GM18868 (cell line): ENCODE measurements at regions not wholly inside any gene's neighbourhood (a gene's known extent, or its start where the extent isn't known, plus 50 kb on each side); places are given as distances from the start of the nearest gene placed in this dataset.
"Not testable (repeated sequence)": the region's sequence is repeated elsewhere in the genome, so short reads cannot be mapped to it uniquely, and the experiment has no call there.

Experiments used
- ATAC-seq: cut with Tn5 transposase; IDR thresholded peaks from one replicate; pipeline ENCODE4 v1.9.1; 2021; ENCODE audit warnings: mild to moderate bottlenecking, moderate library complexity; ENCODE audit not compliant: unreplicated experiment

DNA sequence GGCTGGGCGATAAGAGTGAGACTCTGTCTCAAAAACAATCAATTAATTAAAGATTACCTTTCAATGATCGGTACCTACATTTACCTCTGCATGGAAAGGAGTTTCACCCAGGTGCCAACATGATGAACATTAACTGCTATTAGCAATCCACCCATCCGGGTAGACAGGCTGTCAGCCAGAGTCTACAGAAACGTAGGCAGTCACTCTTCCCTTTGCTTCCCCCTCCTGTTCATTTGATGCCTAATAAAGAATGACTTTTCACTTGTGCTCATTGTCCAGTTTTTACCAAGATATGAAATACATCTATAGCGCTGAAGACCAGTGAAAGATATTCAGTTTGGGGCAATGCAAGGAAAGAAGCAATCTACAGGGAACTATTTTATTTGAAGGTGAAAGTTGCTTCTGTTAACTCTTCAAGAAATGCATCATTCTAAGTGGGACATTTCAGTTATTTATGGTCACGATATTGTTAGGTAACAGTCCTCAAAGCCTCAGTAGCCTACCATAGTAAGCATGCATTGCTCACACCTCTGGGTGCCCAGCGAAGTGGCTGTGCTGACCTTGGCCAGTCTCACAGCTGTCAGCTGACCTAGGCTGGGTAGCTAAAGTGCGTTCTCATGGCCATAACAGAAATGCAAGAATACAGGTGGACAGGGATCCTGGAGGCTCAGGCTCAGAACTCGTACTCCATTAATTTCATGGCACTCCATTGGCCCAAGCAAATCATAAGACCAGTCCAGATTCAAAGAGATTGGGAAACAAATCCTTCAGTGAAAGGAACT lies 87.2 kb upstream of the DMRT1 start:
- ATAC-seq, result no peak

DNA sequence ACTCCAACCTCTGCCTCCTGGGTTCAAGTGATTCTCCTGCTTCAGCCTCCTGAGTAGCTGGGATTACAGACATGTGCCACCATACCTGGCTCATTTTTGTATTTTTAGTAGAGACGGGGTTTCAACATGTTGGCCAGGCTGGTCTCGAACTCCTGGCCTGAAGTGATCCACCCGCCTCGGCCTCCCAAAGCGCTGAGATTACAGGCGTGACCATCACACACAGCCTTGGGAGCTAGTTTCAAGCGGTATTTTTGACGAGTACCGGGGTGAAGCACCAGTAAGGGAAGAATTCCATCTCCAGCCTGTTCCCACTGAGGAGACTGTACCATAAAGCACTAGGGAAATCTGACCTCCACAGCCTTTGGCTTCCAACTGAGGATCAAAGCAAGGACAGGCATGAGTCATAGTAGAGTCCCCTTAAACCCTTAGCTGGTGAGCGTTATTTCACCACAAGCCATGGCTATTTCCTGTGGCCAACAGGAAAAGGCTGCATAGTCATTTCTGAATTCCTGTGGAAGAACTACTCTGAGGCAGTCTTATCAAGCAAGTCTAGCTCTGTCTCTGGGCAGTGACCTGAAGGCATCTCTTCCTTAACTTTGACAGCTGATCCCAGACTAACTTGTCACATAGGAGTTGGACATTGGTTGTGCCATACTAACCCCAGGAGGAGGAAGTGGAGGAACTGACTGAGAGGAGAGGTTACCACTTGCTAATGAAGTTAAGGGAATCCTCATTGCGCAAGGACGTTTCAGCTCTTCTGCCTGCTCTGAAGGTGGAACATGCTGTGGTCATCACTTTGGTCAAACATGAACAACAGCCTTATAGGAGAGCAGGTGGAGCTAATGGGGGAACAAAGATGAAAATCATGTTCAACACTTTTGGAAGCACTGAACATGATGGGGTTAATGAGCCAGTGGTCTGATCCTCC lies 85.8 kb upstream of the DMRT1 start:
- no peak for ATAC-seq

DNA sequence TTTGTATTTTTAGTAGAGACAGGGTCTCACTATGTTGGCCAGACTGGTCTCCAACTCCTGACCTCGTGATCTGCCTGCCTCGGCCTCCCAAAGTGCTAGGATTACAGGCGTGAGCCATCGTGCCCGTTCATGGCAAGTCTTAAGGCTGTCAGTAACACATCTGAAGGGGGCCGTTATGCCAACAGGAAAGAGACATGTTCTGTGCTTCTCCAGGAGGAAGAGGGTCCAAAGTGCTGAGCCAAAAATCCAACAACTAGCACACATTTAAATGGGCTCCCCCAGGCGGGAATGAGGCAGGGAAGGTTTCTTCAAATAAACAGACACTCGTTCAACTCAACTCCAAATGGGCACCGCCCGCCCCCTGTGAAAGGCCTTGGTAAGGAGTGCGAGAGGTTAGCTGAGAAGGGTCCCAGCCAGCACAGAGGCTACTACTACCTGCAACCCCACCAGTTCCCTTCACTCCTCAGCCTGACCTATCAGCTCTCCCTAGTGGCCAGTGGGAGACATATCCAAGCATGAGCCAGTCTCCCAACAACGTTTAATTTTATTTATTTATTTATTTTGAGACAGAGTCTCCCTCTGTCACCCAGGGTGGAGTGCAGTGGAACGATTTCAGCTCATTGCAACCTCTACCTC lies 84.1 kb upstream of the DMRT1 start:
- no peak for ATAC-seq

DNA sequence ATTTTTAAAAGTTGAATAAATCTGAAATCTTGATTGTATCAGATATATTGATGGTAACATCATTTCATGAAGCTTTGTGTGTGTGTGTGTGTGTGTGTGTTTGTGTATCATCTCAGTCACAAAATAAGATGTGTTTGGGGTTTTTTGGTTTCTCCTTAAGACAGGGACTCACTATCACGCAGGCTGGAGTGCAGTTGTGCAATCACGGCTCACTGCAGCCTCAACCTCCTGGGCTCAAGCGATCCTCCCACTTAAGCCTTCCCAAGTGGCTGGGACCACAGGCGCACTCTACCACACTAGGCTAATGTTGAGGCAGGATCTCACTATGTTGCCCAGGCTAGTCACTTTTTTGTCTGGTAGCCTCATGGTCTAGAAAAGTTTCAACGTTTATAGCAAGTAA lies 83.4 kb upstream of the DMRT1 start:
- ATAC-seq, result no peak

DNA sequence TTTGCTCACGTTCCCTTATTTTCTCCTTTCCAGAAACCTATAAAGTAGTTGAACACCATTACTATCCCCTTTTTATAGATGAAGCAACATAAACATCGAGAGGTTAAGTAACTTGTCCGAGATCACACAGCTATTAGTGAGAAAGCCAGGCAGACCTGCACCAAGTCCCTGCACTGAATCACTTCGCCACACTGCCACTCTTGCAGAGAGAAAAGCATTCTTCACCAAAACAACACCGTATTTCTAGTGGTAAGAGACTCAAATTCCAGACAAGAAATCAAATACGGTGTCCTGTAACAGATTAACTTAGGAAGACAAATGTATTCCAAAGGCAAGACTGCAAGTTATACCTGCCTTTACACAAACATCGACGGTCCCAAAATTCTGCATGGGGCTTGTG lies 82.0 kb upstream of the DMRT1 start:
- no peak for ATAC-seq

DNA sequence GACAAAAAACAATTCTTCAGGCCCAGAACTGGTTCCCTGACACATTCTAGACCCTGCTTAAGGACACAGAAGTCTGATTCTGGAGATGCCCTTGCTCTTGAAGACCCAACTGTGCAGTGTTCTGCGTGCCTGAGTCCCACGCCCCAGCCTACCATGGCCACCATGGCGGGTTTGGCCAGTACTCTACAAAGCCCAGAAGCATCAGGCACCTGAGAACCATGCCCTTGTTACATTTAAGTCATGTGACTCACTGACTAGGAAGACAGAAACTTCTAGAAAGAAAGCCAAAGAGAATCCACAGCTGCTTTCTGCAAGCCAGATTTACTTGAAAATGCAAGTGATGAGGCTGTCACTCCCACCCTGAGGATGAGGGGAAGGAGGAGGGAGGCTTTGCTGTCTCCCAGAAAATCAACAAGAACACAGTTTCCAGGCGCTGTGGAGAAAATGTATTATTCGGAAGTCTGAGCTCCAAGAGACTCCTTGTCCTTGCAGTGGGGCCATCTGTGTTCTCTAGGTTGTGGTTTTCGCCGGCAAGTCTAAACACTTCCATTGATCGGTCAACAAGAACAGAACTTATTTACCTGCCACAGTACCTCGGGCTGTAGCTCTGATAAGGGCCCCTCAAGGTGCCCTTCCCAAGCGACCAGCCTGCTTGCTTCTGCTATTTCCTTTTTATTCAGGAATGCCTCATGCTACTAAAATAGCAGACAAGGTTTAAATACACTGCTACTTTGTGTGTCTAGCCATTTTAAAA lies 81.3 kb upstream of the DMRT1 start:
- ATAC-seq, result no peak

DNA sequence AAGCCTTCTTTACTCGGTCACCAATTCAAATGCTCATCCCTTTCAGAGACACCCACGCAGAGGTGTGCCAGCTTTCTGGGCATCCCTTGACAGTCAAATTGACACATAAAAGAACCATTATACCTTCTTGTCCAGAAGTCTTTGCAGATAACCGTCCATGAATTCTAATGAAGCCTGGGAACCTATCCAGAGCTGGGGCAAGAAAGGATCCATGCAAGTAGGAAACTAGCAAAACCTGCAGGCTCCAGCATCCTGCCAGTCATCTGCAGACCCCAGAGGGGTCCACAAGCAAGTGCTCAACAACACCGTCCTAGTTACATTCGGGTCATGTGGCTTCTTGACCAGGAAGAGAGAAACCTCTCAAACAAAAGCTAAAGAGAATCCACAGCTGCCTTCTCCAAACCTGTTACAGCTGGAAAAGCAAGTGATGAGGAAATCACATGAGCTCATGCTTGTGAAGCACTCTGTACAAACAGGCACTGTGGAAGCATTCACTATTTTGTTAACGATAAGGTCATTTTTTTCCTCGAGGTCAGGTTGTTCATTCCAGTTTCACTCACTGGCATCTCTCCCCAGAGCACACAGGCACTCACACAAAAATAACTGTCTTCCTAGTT lies 80.2 kb upstream of the DMRT1 start:
- no peak for ATAC-seq

DNA sequence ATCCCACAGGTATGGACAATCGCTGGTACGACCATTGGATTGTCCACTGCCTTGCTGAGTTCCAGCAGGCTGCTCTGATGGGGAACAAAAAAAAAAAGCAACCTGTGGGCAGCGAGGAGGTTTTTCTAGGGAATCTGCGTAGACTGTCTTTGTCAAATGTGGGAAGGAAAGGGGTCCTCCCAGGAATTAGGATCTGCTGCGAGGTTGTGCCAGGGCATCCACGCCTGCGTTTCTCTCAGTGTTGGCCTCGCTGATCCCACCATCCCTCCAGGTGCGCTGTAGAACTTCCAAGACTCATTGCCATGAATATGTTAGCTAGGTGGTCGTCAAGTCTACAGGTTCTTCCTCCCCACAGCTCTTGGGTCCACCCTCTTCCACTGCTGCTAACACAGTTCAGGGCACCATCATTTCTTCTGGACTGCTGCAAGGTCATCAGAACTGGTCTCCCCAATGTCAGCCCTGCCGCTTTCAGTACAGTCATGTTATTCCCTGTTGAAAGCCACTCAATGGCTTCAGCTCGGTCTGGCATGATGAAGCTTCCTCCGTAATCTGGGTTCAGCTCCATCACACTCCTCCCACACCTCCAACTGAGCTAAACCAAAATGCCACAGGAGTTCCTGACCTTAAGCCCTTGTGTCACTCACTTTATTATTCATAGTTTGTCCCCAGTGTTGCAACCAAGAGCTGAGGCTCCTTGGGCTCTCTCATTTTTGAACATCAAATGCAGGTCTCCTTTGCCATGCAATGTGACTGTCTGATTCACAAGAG lies 79.5 kb upstream of the DMRT1 start:
- no peak for ATAC-seq

DNA sequence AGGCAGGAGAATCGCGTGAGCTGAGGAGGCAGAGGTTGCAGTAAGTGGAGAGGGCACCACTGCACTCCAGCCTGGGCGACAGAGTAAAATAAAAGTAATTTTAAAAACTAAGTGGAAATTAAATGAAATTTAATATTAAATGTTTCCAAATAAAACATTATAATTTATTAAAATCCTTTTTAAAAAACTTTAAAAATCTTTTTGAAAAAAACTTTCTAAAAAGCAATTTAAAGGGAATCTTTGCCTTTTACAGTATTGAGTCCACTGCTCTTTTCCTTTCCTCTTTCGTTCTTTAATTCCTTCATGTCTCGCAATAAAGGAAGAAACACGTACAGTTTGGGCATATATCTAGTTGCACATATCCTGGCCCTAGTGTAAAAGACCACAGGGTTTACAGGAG lies 77.8 kb upstream of the DMRT1 start:
- ATAC-seq, result no peak

DNA sequence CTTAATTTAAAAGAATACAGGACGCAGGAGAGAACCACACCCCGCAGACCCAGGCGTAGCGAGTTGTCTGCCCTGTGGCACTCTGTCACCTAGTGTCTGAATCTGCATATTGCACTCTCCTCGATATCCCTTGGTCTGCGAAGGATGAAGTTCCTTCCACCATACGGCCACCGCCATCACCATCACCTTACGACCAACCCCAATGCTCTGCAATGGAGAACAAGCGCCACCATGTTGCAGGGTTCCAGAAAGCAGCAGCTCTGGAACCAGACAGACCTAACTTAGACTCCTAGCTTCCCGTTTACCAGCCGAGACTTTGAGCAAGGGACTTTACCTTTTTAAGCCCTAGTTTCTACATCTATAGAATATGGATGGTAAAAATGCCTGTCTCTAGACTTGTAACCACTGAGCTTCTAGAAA lies 77.4 kb upstream of the DMRT1 start:
- peak; percentile 99 for ATAC-seq

DNA sequence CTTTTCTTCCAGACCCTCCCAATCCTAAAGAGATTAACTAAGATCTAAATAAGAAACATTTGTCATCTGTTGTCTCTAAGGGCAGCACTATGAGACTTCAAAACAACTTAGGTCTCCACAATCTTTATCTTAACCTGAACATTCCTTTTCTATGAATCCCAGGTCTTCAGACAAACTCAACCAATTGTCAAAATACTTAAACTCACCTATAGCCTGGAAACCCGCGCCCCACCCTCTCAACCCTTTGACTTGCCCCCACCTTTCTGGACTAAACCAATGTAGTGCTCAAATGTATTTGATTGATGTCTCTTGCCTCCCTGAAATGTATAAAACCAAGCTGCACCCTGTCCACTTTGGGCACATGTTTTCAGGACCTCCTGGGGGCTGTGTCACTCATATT lies 76.5 kb upstream of the DMRT1 start:
- ATAC-seq, result no peak

DNA sequence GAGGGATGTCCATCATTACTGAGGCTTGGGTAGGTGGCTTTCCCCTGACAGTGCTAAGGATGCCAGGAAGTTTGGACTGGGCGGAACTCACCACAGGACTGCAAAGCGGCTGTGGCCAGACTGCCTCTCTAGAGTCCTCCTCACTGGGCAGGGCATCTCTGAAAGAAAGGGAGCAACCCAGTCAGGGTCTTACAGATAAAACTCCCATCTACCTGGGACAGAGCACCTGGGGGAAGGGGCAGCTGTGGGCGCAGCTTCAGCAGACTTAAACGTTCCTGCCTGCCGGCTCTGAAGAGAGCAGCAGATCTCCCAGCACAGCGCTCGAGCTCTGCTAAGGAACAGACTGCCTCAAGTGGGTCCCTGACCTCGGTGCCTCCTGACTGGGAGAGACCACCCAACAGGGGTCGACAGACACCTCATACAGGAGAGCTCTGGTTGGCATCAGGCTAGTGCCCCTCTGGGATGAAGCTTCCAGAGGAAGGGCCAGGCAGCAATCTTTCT lies 74.4 kb upstream of the DMRT1 start:
- ATAC-seq, result not testable (repeated sequence)

DNA sequence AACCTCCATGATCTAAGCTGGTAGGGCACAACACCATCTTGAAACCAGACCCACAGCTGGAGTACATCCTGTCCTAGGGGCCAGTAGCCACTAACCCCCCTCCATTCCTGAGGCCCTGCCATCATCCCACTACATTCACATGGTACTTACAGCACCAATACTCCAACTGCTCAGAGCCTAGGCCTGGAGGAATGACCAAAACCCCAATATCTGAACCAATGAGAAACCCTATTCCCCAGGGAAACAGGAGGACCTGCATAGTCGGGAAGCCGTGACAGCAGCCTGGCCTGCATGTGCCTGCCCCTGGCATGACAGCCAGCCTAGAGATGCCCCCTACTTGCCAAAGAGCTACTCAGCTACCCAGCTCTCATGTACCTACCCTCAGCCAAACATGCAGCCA lies 65.4 kb upstream of the DMRT1 start:
- ATAC-seq, result no peak

DNA sequence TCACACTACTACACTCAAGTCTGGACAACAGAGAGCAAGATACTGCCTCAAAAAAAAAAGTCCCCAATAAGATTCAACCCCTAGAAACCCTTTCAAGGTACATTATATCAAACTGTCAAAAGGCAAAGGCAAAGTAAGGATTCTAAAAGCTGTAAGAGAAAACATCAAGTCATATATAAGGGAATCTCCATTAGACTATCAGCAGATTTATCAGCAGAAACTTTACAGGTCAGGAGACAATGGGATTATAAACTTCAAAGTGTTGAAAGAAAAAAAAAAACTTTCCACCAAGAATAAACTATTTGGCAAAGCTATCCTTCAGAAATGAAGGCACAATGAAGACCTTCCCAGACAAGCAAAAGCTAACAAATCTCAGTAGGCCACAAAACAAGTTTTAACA lies 63.5 kb upstream of the DMRT1 start:
- no peak for ATAC-seq

DNA sequence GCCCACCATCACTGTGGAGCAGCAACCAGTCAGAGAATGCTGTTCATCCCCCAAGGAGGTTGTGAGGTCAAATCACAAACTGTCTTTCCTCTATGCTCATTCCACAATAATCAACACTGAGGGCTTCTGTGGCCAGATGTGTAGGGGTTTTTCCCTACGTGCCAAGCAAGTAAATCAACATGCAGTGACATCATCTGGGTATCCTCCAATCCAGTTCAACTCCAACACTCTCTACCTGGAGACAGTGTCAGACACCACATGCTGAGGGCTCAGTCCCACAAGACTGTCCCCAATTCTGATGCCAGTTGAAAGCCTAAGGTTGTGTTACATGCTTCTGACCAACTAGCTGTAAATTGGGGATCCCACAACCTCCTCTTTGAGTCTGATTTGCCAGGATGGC lies 57.3 kb upstream of the DMRT1 start:
- ATAC-seq, result no peak

DNA sequence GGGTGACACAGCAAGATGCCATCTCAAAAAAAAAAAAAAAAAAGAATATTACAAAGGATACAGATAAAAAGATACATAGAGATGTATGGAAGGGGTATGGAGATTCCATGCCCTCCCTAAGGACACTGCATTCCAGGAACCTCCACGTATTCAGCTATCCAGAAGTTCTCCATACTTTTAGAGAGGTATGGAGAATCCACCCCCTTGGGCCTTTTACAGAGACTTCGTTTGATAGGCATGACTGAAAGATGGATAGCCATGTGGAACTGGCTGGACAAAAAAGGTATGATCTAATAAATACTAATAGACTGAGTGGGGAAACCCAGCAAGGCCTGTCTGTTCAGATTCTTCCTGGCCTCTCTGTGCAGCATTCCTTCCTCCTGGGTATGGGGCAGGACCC lies 56.6 kb upstream of the DMRT1 start:
- no peak for ATAC-seq

DNA sequence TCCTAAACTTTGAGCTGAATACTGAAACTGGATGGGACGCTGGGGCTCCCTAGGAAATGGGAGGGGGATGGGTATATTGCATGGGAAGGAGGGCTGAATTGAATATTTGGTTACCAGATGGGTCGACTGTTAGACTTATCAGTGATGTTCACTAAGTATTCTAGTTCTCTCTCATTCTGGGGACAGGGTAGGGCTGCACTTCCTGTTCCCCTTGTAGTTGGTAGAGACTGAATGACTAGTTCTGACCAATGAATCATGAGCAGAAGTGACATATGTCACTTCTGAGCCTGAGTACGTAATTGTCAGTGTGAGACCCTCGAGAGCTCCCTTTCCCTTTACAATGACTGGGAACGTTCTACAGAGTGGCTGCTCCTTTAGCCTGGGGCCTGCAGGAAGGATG lies 55.5 kb upstream of the DMRT1 start:
- ATAC-seq, result no peak

DNA sequence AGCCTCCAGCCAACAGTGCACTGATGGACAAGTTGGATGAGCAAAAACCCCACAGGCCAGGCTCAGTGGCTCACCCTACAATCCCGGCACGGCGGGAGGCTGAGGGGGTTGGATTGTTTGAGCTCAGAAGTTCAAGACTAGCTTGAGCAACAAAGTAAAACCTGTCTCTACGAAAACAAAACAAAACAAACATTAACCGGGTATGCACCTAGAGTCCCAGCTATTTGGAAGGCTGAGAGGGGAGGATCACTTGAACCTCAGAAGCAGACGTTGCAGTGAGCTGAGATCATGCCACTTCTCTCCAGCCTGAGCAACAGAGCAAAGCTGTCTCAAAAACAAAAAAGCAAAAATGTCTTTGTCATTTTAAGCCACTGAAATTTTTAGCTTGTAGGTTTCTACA lies 55.1 kb upstream of the DMRT1 start:
- no peak for ATAC-seq

DNA sequence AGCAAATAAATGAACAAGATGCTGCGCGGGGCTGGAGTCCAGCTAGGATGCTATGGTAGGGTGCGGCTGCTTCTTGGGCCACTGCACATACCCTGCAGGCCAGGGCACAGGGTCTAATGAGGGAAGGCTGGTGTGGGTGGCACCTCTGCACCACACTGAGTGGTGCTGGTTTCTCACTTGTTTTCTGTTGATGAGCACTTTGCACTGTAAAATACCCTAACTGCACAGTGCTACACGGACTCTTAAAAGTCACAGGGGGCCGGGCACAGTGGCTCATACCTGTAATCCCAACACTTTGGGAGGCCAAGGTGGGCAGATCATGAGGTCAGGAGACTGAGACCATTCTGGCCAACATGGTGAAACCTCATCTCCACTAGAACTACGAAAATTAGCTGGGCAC lies 52.7 kb upstream of the DMRT1 start:
- ATAC-seq, result no peak
